ENCODE measurements at regions not wholly inside any gene's neighbourhood (a gene's known extent, or its start where the extent isn't known, plus 50 kb on each side); places are given as distances from the start of the nearest gene placed in this dataset.

GRCh38 chr10:107741971-107742370 lies 577.5 kb upstream of the SORCS1 start:
- TF ChIP-seq LEF1 (IDR thresholded peaks at IDR 0.05; ENCODE audit: borderline replicate concordance), result no peak
- no peak for TF ChIP-seq SUZ12 (IDR thresholded peaks at IDR 0.05)
- TF ChIP-seq CTBP1 (IDR thresholded peaks at IDR 0.05; ENCODE audit: borderline replicate concordance), result no peak
- no peak for TF ChIP-seq NFRKB (IDR thresholded peaks at IDR 0.05)
- TF ChIP-seq ELF4 (IDR thresholded peaks at IDR 0.05), result no peak
- TF ChIP-seq PKNOX1 (IDR thresholded peaks at IDR 0.05), result no peak
- CTCF ChIA-PET, result no interaction called here
- POLR2A ChIA-PET, result no interaction called here
- no peak for DNase-seq (ENCODE audit: extremely low spot score)

- CTCF ChIA-PET, result no interaction called here
- POLR2A ChIA-PET, result no interaction called here
- TF ChIP-seq FOXA1 (IDR thresholded peaks at IDR 0.05) (no peak), ELF4 (IDR thresholded peaks at IDR 0.05) (no peak), NFRKB (IDR thresholded peaks at IDR 0.05) (no peak), PKNOX1 (IDR thresholded peaks at IDR 0.05) (no peak), FOXK2 (IDR thresholded peaks at IDR 0.05) (no peak), LEF1 (IDR thresholded peaks at IDR 0.05; ENCODE audit: borderline replicate concordance) (no peak), BHLHE40 (IDR thresholded peaks at IDR 0.05; ENCODE audit: borderline replicate concordance) (no peak), TARDBP (IDR thresholded peaks at IDR 0.05) (no peak)
- DNase-seq (ENCODE audit: extremely low spot score), result no peak
These were observed 576.6 kb upstream of the SORCS1 start for GRCh38 chr10:107740962-107741690.

- DNase-seq (ENCODE audit: extremely low spot score), result no peak
- CTCF ChIA-PET, result no interaction called here
- POLR2A ChIA-PET, result no interaction called here
- TF ChIP-seq ZNF384 (IDR thresholded peaks at IDR 0.05), result no peak
- TF ChIP-seq PKNOX1 (IDR thresholded peaks at IDR 0.05), result no peak
- no peak for TF ChIP-seq SP1 (IDR thresholded peaks at IDR 0.05)
- TF ChIP-seq FOXA1 (IDR thresholded peaks at IDR 0.05), result no peak
- TF ChIP-seq FOXK2 (IDR thresholded peaks at IDR 0.05), result no peak
- no peak for TF ChIP-seq TARDBP (IDR thresholded peaks at IDR 0.05)
- no peak for TF ChIP-seq L3MBTL2 (conservative IDR thresholded peaks at IDR 0.05)
- no peak for TF ChIP-seq BHLHE40 (IDR thresholded peaks at IDR 0.05; ENCODE audit: borderline replicate concordance)
- TF ChIP-seq CTBP1 (IDR thresholded peaks at IDR 0.05; ENCODE audit: borderline replicate concordance), result no peak
- no peak for TF ChIP-seq ARNT (IDR thresholded peaks at IDR 0.05)
- no peak for TF ChIP-seq SUZ12 (IDR thresholded peaks at IDR 0.05)
- TF ChIP-seq LEF1 (IDR thresholded peaks at IDR 0.05; ENCODE audit: borderline replicate concordance), result no peak
- no peak for TF ChIP-seq NFRKB (IDR thresholded peaks at IDR 0.05)
- TF ChIP-seq ELF4 (IDR thresholded peaks at IDR 0.05), result no peak
These were observed 575.4 kb upstream of the SORCS1 start for GRCh38 chr10:107739951-107740350.

GRCh38 chr10:107733328-107734130 lies 569.0 kb upstream of the SORCS1 start:
- CTCF ChIA-PET, result no interaction called here
- no peak for DNase-seq (ENCODE audit: extremely low spot score)
- no peak for TF ChIP-seq ZNF384 (IDR thresholded peaks at IDR 0.05)
- TF ChIP-seq LEF1 (IDR thresholded peaks at IDR 0.05; ENCODE audit: borderline replicate concordance), result no peak
- TF ChIP-seq BHLHE40 (IDR thresholded peaks at IDR 0.05; ENCODE audit: borderline replicate concordance), result no peak
- no peak for TF ChIP-seq NFRKB (IDR thresholded peaks at IDR 0.05)
- no peak for TF ChIP-seq HDGF (IDR thresholded peaks at IDR 0.05; ENCODE audit: borderline replicate concordance)
- no peak for TF ChIP-seq TARDBP (IDR thresholded peaks at IDR 0.05)
- TF ChIP-seq L3MBTL2 (conservative IDR thresholded peaks at IDR 0.05), result no peak
- TF ChIP-seq SUZ12 (IDR thresholded peaks at IDR 0.05), result no peak
- TF ChIP-seq FOXA1 (IDR thresholded peaks at IDR 0.05), result no peak
- no peak for TF ChIP-seq ARNT (IDR thresholded peaks at IDR 0.05)
- no peak for TF ChIP-seq SP1 (IDR thresholded peaks at IDR 0.05)
- no peak for TF ChIP-seq CTBP1 (IDR thresholded peaks at IDR 0.05; ENCODE audit: borderline replicate concordance)
- POLR2A ChIA-PET, result no interaction called here

GRCh38 chr10:107732045-107732444 lies 567.5 kb upstream of the SORCS1 start:
- TF ChIP-seq FOXK2 (IDR thresholded peaks at IDR 0.05) (no peak), PKNOX1 (IDR thresholded peaks at IDR 0.05) (no peak), ELF4 (IDR thresholded peaks at IDR 0.05) (no peak), L3MBTL2 (conservative IDR thresholded peaks at IDR 0.05) (no peak), NFRKB (IDR thresholded peaks at IDR 0.05) (no peak), HDGF (IDR thresholded peaks at IDR 0.05; ENCODE audit: borderline replicate concordance) (no peak), CTBP1 (IDR thresholded peaks at IDR 0.05; ENCODE audit: borderline replicate concordance) (no peak)
- ChIA-PET POLR2A (no interaction called here), CTCF (no interaction called here)
- DNase-seq (ENCODE audit: extremely low spot score), result no peak

- POLR2A ChIA-PET, result no interaction called here
- no peak for DNase-seq (ENCODE audit: extremely low spot score)
- CTCF ChIA-PET, result no interaction called here
- TF ChIP-seq NFRKB (IDR thresholded peaks at IDR 0.05) (no peak), SP1 (IDR thresholded peaks at IDR 0.05) (no peak), ELF4 (IDR thresholded peaks at IDR 0.05) (no peak), HDGF (IDR thresholded peaks at IDR 0.05; ENCODE audit: borderline replicate concordance) (no peak), PKNOX1 (IDR thresholded peaks at IDR 0.05) (no peak), SUZ12 (IDR thresholded peaks at IDR 0.05) (no peak), ZNF384 (IDR thresholded peaks at IDR 0.05) (no peak), TARDBP (IDR thresholded peaks at IDR 0.05) (no peak), LEF1 (IDR thresholded peaks at IDR 0.05; ENCODE audit: borderline replicate concordance) (no peak), CTBP1 (IDR thresholded peaks at IDR 0.05; ENCODE audit: borderline replicate concordance) (no peak), FOXK2 (IDR thresholded peaks at IDR 0.05) (no peak), L3MBTL2 (conservative IDR thresholded peaks at IDR 0.05) (no peak), BHLHE40 (IDR thresholded peaks at IDR 0.05; ENCODE audit: borderline replicate concordance) (no peak), FOXM1 (IDR thresholded peaks at IDR 0.05; ENCODE audit: borderline replicate concordance) (no peak), FOXA1 (IDR thresholded peaks at IDR 0.05) (no peak), ARNT (IDR thresholded peaks at IDR 0.05) (no peak)
These were observed 564.3 kb upstream of the SORCS1 start for GRCh38 chr10:107728807-107729206.

Data from HEK293T (cell line).